ENCODE measurements at regions not wholly inside any gene's neighbourhood (a gene's known extent, or its start where the extent isn't known, plus 50 kb on each side); places are given as distances from the start of the nearest gene placed in this dataset.
"Not testable (repeated sequence)": the region's sequence is repeated elsewhere in the genome, so short reads cannot be mapped to it uniquely, and the experiment has no call there.

DNA sequence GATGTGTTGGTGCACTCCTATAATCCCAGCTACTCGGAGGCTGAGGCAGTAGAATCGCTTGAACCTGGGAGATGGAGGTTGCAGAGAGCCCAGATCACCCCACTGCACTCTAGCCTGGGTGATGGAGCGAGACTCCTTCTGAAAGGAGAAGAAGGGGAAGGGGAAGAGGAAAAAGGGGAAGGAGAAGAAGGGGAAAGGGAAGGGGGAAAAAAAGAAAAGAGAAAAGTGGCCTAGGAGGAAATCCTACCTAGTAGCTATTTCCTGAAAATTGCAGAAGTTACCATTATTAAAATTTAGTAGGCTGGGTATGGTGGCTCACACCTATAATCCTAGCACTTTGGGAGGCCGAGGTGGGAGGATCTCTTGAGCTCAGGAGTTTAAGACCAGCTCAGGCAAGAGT, 67.4 kb downstream of the ARRDC3 start:
- DNase-seq (ENCODE audit: low read depth) = no peak
- no peak overlapping the region for H3K4me3 ChIP-seq (ENCODE audit: low read depth, low read length)
- TF ChIP-seq, protein P1, sequence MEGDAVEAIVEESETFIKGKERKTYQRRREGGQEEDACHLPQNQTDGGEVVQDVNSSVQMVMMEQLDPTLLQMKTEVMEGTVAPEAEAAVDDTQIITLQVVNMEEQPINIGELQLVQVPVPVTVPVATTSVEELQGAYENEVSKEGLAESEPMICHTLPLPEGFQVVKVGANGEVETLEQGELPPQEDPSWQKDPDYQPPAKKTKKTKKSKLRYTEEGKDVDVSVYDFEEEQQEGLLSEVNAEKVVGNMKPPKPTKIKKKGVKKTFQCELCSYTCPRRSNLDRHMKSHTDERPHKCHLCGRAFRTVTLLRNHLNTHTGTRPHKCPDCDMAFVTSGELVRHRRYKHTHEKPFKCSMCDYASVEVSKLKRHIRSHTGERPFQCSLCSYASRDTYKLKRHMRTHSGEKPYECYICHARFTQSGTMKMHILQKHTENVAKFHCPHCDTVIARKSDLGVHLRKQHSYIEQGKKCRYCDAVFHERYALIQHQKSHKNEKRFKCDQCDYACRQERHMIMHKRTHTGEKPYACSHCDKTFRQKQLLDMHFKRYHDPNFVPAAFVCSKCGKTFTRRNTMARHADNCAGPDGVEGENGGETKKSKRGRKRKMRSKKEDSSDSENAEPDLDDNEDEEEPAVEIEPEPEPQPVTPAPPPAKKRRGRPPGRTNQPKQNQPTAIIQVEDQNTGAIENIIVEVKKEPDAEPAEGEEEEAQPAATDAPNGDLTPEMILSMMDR (IDR thresholded peaks at IDR 0.05; ENCODE audit: low read depth, low read length) = no peak
- TF ChIP-seq POLR2A (IDR thresholded peaks at IDR 0.05; ENCODE audit: extremely low read depth, insufficient read length) = no peak
- TF ChIP-seq, protein P2, sequence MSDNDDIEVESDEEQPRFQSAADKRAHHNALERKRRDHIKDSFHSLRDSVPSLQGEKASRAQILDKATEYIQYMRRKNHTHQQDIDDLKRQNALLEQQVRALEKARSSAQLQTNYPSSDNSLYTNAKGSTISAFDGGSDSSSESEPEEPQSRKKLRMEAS (IDR thresholded peaks at IDR 0.05; ENCODE audit: low read depth, low read length) = no peak
- TF ChIP-seq MYC (IDR thresholded peaks at IDR 0.05; ENCODE audit: low read depth, low read length) = no peak

DNA sequence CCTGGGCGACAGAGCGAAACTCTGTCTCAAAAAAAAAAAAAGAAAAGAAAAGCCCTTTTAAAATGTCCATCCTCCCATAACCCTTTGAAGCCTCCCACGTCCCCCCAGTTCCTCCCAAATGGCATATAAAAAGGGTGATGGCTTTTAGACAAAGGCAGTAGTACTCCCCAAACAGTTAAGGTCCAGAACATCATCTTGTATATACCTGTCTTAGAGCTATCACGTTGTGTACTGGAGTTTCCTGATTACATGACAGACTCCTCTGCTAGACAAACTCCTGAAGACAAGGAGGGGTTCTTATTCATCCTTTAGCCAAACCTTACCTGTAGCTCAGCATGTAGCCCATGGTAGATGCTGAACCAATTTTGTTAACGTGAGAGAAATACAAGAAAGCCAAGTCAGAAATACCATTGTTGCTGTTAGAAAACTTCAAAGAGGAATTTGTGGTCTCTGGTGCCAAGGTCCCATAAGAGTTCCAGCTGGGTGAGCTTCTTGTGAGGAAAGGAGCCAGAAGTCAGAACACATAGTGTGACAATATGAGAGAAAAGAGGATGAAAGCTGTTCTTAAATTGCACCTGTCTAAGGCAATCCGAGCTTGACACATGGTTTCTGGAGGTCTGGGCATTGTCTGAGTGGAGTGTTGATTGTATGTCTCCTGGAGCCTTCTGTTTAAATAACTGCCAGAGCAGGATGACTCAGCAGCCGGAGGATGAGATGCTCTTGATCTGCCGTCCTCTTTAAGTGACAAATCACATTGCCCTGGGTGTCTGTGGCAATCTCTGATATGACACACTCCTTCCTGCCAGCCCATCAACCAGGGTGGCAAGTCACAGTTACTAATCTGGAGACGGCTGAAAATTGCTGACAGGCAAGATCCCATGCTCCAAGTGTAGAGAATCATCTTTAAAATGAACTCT, 69.1 kb downstream of the ARRDC3 start:
- peak; percentile 97 for DNase-seq (ENCODE audit: low read depth)
- peak overlapping the region; percentile 21 for H3K4me3 ChIP-seq (ENCODE audit: low read depth, low read length)

DNA sequence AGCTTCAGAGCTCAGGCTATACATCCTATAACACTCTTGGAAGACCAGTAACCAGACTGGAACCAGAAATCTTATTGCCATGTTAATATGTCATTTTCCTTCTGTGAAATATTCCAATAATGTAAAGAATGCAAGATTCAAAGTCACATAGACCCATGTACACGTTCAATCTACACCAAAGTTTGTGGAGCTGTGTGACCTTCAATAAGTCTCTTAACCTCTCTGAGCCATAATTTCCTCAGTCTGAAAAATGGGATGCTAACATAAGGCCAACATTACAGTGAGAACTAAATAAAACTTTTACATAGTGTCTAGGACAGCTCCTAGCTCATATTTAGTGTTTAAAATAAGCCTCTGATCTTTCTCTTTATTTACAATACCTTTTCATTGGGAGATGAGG, 70.4 kb downstream of the ARRDC3 start:
- no peak overlapping the region for H3K4me3 ChIP-seq (ENCODE audit: low read depth, low read length)
- TF ChIP-seq POLR2A (IDR thresholded peaks at IDR 0.05; ENCODE audit: extremely low read depth, insufficient read length) (no peak), MYC (IDR thresholded peaks at IDR 0.05; ENCODE audit: low read depth, low read length) (no peak)
- TF ChIP-seq, protein P1 (IDR thresholded peaks at IDR 0.05; ENCODE audit: low read depth, low read length) = no peak
- TF ChIP-seq, protein P2 (IDR thresholded peaks at IDR 0.05; ENCODE audit: low read depth, low read length) = no peak
- DNase-seq (ENCODE audit: low read depth) = no peak

More for the DNA sequence above, 69.1 kb downstream of the ARRDC3 start:
- TF ChIP-seq, protein P2 (IDR thresholded peaks at IDR 0.05; ENCODE audit: low read depth, low read length) = peak; percentile 64; the same call in 1 of the 2 replicates
- TF ChIP-seq POLR2A (IDR thresholded peaks at IDR 0.05; ENCODE audit: extremely low read depth, insufficient read length) = no peak
- TF ChIP-seq MYC (IDR thresholded peaks at IDR 0.05; ENCODE audit: low read depth, low read length) = peak; percentile 59; the same call in 1 of the 2 replicates
- TF ChIP-seq, protein P1 (IDR thresholded peaks at IDR 0.05; ENCODE audit: low read depth, low read length) = no peak

DNA sequence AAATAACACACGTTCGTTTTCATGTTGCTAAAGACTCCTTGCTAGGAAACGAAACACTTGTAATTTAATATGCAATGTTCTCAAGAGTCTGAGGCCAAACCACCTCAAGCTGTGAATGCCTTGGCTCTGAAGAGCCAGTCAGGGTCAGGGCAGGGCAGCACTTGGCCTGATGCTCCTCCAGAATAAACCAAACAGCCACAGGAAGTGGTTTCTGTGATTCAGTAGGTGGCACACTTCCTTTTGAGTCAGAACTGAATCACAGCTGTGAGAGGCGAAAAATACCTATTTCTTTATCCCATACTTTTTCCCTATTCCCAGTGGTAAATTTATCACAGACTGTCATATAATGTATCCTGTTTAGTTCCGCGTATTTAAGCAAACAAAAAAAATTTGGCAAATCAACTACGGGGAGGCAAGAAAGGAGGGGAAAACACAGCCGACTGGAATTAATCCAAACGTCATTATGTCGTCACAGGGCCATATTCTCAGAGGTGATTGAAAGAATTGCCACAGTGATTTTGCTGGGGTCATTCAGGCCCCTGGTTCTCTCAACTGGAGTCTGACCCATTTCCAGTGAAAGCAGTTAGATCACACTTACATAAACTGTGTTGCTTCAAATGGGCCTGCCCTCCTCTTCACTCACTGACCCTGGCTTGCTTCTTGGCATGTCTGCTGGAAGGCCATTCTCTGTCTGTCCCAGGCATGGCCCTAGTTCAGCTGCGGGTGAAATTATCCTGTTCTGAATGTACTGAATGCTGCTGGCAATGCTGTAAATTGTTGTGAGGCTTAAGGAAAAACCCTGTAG, 71.2 kb downstream of the ARRDC3 start:
- TF ChIP-seq, protein P2 (IDR thresholded peaks at IDR 0.05; ENCODE audit: low read depth, low read length) = peak; percentile 38; the same call in 1 of the 2 replicates
- TF ChIP-seq POLR2A (IDR thresholded peaks at IDR 0.05; ENCODE audit: extremely low read depth, insufficient read length) = no peak
- DNase-seq (ENCODE audit: low read depth) = peak; percentile 89
- no peak overlapping the region for H3K4me3 ChIP-seq (ENCODE audit: low read depth, low read length)

DNA sequence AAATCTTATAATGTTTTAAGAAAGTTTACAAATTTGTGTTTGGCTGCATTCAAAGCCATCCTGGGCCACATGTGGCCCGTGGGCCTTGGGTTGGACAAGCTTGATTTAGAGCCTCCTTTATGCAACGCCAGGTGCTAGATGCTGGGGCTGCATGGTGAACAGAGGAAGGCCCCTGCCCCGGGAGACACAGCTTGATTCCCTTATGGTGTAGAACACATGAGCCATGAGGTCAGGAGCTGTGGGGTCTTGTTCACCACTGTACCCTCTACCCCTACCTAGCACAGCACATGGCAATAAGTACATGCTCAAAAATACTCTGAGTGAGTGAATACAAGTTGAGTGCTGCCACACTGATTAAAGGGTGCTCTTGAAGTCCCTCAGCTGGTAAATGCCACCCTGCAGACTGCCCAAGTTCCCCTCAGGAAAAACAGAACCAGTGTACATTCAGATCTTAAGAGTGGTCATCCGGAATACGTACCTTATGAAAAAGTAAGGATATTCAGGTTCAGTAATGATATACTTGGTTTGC, 71.9 kb downstream of the ARRDC3 start:
- no peak overlapping the region for H3K4me3 ChIP-seq (ENCODE audit: low read depth, low read length)
- TF ChIP-seq POLR2A (IDR thresholded peaks at IDR 0.05; ENCODE audit: extremely low read depth, insufficient read length) (no peak), MYC (IDR thresholded peaks at IDR 0.05; ENCODE audit: low read depth, low read length) (no peak)
- TF ChIP-seq, protein P1 (IDR thresholded peaks at IDR 0.05; ENCODE audit: low read depth, low read length) = no peak
- TF ChIP-seq, protein P2 (IDR thresholded peaks at IDR 0.05; ENCODE audit: low read depth, low read length) = no peak
- no peak for DNase-seq (ENCODE audit: low read depth)

DNA sequence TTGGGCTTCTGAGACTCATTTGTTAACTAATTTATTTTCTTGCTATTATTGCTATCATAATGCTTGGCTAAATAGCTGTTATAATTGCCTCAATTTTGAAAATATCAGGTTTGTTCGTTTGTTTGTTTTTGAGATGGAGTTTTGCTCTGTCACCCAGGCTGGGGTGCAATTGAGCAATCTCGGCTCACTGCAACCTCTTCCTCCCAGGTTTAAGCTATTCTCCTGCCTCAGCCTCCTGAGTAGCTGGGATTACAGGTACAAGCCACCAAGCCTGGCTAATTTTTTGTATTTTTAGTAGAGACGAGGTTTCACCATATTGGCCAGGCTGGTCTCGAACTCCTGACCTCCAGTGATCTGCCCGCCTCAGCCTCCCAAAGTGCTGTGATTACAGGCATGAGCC, 75.0 kb downstream of the ARRDC3 start:
- DNase-seq (ENCODE audit: low read depth); H3K4me3 ChIP-seq (ENCODE audit: low read depth, low read length): not testable (repeated sequence)
